ENCODE measurements at regions not wholly inside any gene's neighbourhood (a gene's known extent, or its start where the extent isn't known, plus 50 kb on each side); places are given as distances from the start of the nearest gene placed in this dataset.

- no peak for TF ChIP-seq CTCF (IDR thresholded peaks at IDR 0.05; ENCODE audit: unreplicated experiment)
- no peak for DNase-seq
- CTCF ChIA-PET = interaction anchor here (0.6 kb wide), 1 partner anchor 999 kb away, joined by 4 read pairs; no protein-coding TSS in a partner anchor
- no peaks in the 10 kb centered on the region for H3K9me3 Mint-ChIP-seq (ENCODE audit: low read depth, unreplicated experiment)
- no peaks in the 10 kb centered on the region for H3K36me3 Mint-ChIP-seq (ENCODE audit: insufficient read depth, unreplicated experiment)
- intact Hi-C loops (cut with micrococcal nuclease; ENCODE audit: unreplicated experiment) = no loop called here
- peaks cover 27% of the 10 kb centered on the region for H3K27me3 Mint-ChIP-seq (ENCODE audit: unreplicated experiment)
- no peak overlapping the region for H3K27ac Mint-ChIP-seq (ENCODE audit: unreplicated experiment)
- H3K4me1 Mint-ChIP-seq (ENCODE audit: low read depth, unreplicated experiment) = no peaks in the 10 kb centered on the region
- BruUV-seq (replicated peaks) = no TSS peak
- no peak overlapping the region for H3K4me3 Mint-ChIP-seq (ENCODE audit: low read depth, unreplicated experiment)
These were observed 131.3 kb upstream of the FMN2 start for GRCh38 chr1:239960366-239960765.

GRCh38 chr1:239963856-239964255 lies 127.8 kb upstream of the FMN2 start:
- TF ChIP-seq CTCF (IDR thresholded peaks at IDR 0.05; ENCODE audit: unreplicated experiment) = no peak
- Mint-ChIP-seq H3K9me3 (ENCODE audit: low read depth, unreplicated experiment) (no peaks in the 10 kb centered on the region), H3K36me3 (ENCODE audit: insufficient read depth, unreplicated experiment) (no peaks in the 10 kb centered on the region), H3K4me1 (ENCODE audit: low read depth, unreplicated experiment) (no peaks in the 10 kb centered on the region), H3K4me3 (ENCODE audit: low read depth, unreplicated experiment) (no peak overlapping the region), H3K27ac (ENCODE audit: unreplicated experiment) (no peak overlapping the region), H3K27me3 (ENCODE audit: unreplicated experiment) (peaks cover 21% of the 10 kb centered on the region)
- intact Hi-C loops (cut with micrococcal nuclease; ENCODE audit: unreplicated experiment) = no loop called here
- CTCF ChIA-PET = no interaction called here
- no TSS peak for BruUV-seq (replicated peaks)
- no peak for DNase-seq

GRCh38 chr1:239976130-239976968 lies 115.3 kb upstream of the FMN2 start:
- Mint-ChIP-seq H3K9me3 (ENCODE audit: low read depth, unreplicated experiment) (peaks cover 8% of the 10 kb centered on the region), H3K36me3 (ENCODE audit: insufficient read depth, unreplicated experiment) (no peaks in the 10 kb centered on the region), H3K4me1 (ENCODE audit: low read depth, unreplicated experiment) (no peaks in the 10 kb centered on the region), H3K4me3 (ENCODE audit: low read depth, unreplicated experiment) (no peak overlapping the region), H3K27ac (ENCODE audit: unreplicated experiment) (no peak overlapping the region), H3K27me3 (ENCODE audit: unreplicated experiment) (peaks cover 11% of the 10 kb centered on the region)
- CTCF ChIA-PET = interaction anchor here (1.6 kb wide), 1 partner anchor 24 kb away, joined by 21 read pairs; no protein-coding TSS in a partner anchor
- peak; percentile 95 for TF ChIP-seq CTCF (IDR thresholded peaks at IDR 0.05; ENCODE audit: unreplicated experiment)
- intact Hi-C loops (cut with micrococcal nuclease; ENCODE audit: unreplicated experiment) = loop anchor here (1.0 to 10.0 kb wide), 3 partner anchors 25 to 1022 kb away; no protein-coding TSS in a partner anchor
- peak; percentile 73 for DNase-seq
- BruUV-seq (replicated peaks) = no TSS peak

- H3K27ac Mint-ChIP-seq (ENCODE audit: unreplicated experiment) = no peak overlapping the region
- TF ChIP-seq CTCF (IDR thresholded peaks at IDR 0.05; ENCODE audit: unreplicated experiment) = no peak
- DNase-seq = no peak
- intact Hi-C loops (cut with micrococcal nuclease; ENCODE audit: unreplicated experiment) = loop anchor here (5.0 to 10.0 kb wide), 2 partner anchors 60 to 1023 kb away; no protein-coding TSS in a partner anchor
- no peaks in the 10 kb centered on the region for H3K27me3 Mint-ChIP-seq (ENCODE audit: unreplicated experiment)
- H3K9me3 Mint-ChIP-seq (ENCODE audit: low read depth, unreplicated experiment) = peaks cover 11% of the 10 kb centered on the region
- BruUV-seq (replicated peaks) = no TSS peak
- H3K36me3 Mint-ChIP-seq (ENCODE audit: insufficient read depth, unreplicated experiment) = no peaks in the 10 kb centered on the region
- H3K4me1 Mint-ChIP-seq (ENCODE audit: low read depth, unreplicated experiment) = no peaks in the 10 kb centered on the region
- no peak overlapping the region for H3K4me3 Mint-ChIP-seq (ENCODE audit: low read depth, unreplicated experiment)
- CTCF ChIA-PET = interaction anchor here (1.0 to 1.3 kb wide), 2 partner anchors 25 to 26 kb away, joined by 4 to 5 read pairs; no protein-coding TSS in a partner anchor
These were observed 114.3 kb upstream of the FMN2 start for GRCh38 chr1:239977416-239977815.
